ENCODE measurements at regions not wholly inside any gene's neighbourhood (a gene's known extent, or its start where the extent isn't known, plus 50 kb on each side); places are given as distances from the start of the nearest gene placed in this dataset.

DNA sequence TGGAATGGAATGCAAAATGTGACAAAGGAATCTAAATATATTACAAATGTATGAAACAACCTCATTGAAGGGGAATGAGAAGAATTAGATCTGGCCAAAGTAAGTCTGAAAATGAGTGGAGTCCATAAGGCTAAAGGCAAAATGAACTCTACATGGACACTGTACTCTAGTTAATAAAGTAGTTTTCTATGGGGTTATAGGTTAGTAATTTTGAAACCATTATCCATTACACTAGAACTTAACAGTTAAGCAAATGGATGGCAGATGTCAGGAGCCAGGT, 222.1 kb downstream of the NUAK1 start:
- Histone ChIP-seq H4K20me1 (ENCODE audit: control insufficient read depth, insufficient read depth) (no peaks in the 10 kb centered on the region), H3K79me2 (ENCODE audit: control insufficient read depth, insufficient read depth, low read length) (no peaks in the 10 kb centered on the region), H3K4me2 (ENCODE audit: control insufficient read depth, insufficient read depth) (no peak overlapping the region), H3K4me1 (ENCODE audit: control insufficient read depth, insufficient read depth, low read length) (no peaks in the 10 kb centered on the region), H3K27me3 (replicated peaks in 1 of 2; ENCODE audit: control insufficient read depth in 2 of 2, insufficient read depth in 2 of 2, low read length in 1 of 2) (no peaks in the 10 kb centered on the region), H3K4me3 (no peak overlapping the region), H3K36me3 (ENCODE audit: control insufficient read depth in 2 of 2, insufficient read depth in 2 of 2, low read length in 1 of 2) (no peaks in the 10 kb centered on the region), H2AFZ (ENCODE audit: control insufficient read depth, low read depth, low read length) (no peak overlapping the region), H3K9me3 (replicated peaks; ENCODE audit: control insufficient read depth, insufficient read depth, low read length) (no peaks in the 10 kb centered on the region), H3K9ac (ENCODE audit: control insufficient read depth, insufficient read depth, low read length) (no peak overlapping the region), H3K27ac (ENCODE audit: control insufficient read depth, insufficient read depth) (no peak overlapping the region)
- no peak for DNase-seq (ENCODE audit: low read depth, low spot score)
- FAIRE-seq = no peak
- intact Hi-C loops (cut with micrococcal nuclease; ENCODE audit: unreplicated experiment) (no loop called here), in situ Hi-C loops (cut with MboI) (no loop called here)
- ChIA-PET CTCF (no interaction called here), RAD21 (ENCODE audit: unreplicated experiment) (no interaction called here), POLR2A (no interaction called here), SMC1A (ENCODE audit: uncharacterized antibody, unreplicated experiment) (no interaction called here)
- BruUV-seq (replicated peaks) = no TSS peak
- no peak for ATAC-seq
- TF ChIP-seq RAD51 (IDR thresholded peaks at IDR 0.05) = no peak
- TF ChIP-seq EZH2 (IDR thresholded peaks at IDR 0.05; ENCODE audit: borderline replicate concordance, control insufficient read depth, low read depth, low read length) = no peak
- no peak for TF ChIP-seq BACH1 (IDR thresholded peaks at IDR 0.05; ENCODE audit: borderline replicate concordance)
- no peak for TF ChIP-seq BCL11A (IDR thresholded peaks at IDR 0.05; ENCODE audit: low read depth, low read length)
- TF ChIP-seq MLLT1 (IDR thresholded peaks at IDR 0.05) = no peak
- TF ChIP-seq LARP7 (IDR thresholded peaks at IDR 0.05) = no peak
- TF ChIP-seq ATF2 (IDR thresholded peaks at IDR 0.05; ENCODE audit: low read length) = no peak
- TF ChIP-seq TBL1XR1 (IDR thresholded peaks at IDR 0.05; ENCODE audit: low read depth, low read length) = no peak
- no peak for TF ChIP-seq DPF2 (IDR thresholded peaks at IDR 0.05)
- no peak for TF ChIP-seq SP1 (IDR thresholded peaks at IDR 0.05; ENCODE audit: low read depth, low read length)
- TF ChIP-seq CHD2 (IDR thresholded peaks at IDR 0.05; ENCODE audit: borderline replicate concordance, low read depth, low read length) = no peak
- TF ChIP-seq, protein P1, sequence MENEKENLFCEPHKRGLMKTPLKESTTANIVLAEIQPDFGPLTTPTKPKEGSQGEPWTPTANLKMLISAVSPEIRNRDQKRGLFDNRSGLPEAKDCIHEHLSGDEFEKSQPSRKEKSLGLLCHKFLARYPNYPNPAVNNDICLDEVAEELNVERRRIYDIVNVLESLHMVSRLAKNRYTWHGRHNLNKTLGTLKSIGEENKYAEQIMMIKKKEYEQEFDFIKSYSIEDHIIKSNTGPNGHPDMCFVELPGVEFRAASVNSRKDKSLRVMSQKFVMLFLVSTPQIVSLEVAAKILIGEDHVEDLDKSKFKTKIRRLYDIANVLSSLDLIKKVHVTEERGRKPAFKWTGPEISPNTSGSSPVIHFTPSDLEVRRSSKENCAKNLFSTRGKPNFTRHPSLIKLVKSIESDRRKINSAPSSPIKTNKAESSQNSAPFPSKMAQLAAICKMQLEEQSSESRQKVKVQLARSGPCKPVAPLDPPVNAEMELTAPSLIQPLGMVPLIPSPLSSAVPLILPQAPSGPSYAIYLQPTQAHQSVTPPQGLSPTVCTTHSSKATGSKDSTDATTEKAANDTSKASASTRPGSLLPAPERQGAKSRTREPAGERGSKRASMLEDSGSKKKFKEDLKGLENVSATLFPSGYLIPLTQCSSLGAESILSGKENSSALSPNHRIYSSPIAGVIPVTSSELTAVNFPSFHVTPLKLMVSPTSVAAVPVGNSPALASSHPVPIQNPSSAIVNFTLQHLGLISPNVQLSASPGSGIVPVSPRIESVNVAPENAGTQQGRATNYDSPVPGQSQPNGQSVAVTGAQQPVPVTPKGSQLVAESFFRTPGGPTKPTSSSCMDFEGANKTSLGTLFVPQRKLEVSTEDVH (IDR thresholded peaks at IDR 0.05; ENCODE audit: low read depth, partially characterized antibody) = no peak
- TF ChIP-seq ATF7 (IDR thresholded peaks at IDR 0.05; ENCODE audit: low read depth) = no peak
- TF ChIP-seq HCFC1 (IDR thresholded peaks at IDR 0.05; ENCODE audit: low read length) = no peak
- no peak for TF ChIP-seq ZNF217 (IDR thresholded peaks at IDR 0.05)
- no peak for TF ChIP-seq ZZZ3 (IDR thresholded peaks at IDR 0.05; ENCODE audit: control insufficient read depth, insufficient read length, low read depth)
- TF ChIP-seq CREM (IDR thresholded peaks at IDR 0.05; ENCODE audit: low read depth) = no peak
